OCI-LY1 (cell line): ENCODE measurements at regions not wholly inside any gene's neighbourhood (a gene's known extent, or its start where the extent isn't known, plus 50 kb on each side); places are given as distances from the start of the nearest gene placed in this dataset.

Source experiments
- H2AFZ ChIP-seq: fragments of 200-600 bp; sonication (generic), shearing (Covaris generic); 2 replicates; pipeline ENCODE4 v1.6.0; 2014; ENCODE audit warnings: antibody characterized with exemption, mild to moderate bottlenecking, low read length
- H3F3A ChIP-seq: fragments of 200-600 bp; sonication (generic), shearing (Covaris generic); 2 replicates; pipeline ENCODE4 v1.6.0; 2014; ENCODE audit warnings: mild to moderate bottlenecking, antibody characterized with exemption, low read length, moderate library complexity; ENCODE audit not compliant: insufficient read depth
- H3K27ac ChIP-seq: fragments of 200-600 bp; sonication (generic); 2 replicates; pipeline ENCODE4 v1.5.1; 2014; ENCODE audit warnings: low read length, mixed run types, mild to moderate bottlenecking, low read depth; ENCODE audit not compliant: poor library complexity, severe bottlenecking
- H3K27me3 ChIP-seq: fragments of 200-600 bp; sonication (generic); 2 replicates; pipeline ENCODE4 v1.6.0; 2014; ENCODE audit warnings: antibody characterized with exemption, mild to moderate bottlenecking, low read length, moderate library complexity; ENCODE audit not compliant: insufficient read depth
- H3K36me3 ChIP-seq: fragments of 200-600 bp; sonication (generic); 2 replicates; pipeline ENCODE4 v1.6.1; 2014; ENCODE audit warnings: mild to moderate bottlenecking, antibody characterized with exemption, low read length, moderate library complexity, mixed read lengths; ENCODE audit not compliant: insufficient read depth
- H3K4me1 ChIP-seq: fragments of 200-600 bp; sonication (generic); 2 replicates; pipeline ENCODE4 v1.5.1; 2014; ENCODE audit warnings: mild to moderate bottlenecking, low read length, moderate library complexity; ENCODE audit not compliant: insufficient read depth, severe bottlenecking
- H3K4me2 ChIP-seq: fragments of 200-600 bp; sonication (generic), shearing (Covaris generic); 2 replicates; pipeline ENCODE4 v1.6.1; 2014; ENCODE audit warnings: low read length
- H3K4me3 ChIP-seq: fragments of 200-600 bp; sonication (generic); 2 replicates; pipeline ENCODE4 v1.5.1; 2014; ENCODE audit warnings: low read length, low read depth, mild to moderate bottlenecking, mixed read lengths; ENCODE audit not compliant: poor library complexity, severe bottlenecking
- H3K79me2 ChIP-seq: fragments of 200-600 bp; shearing (Covaris generic); 2 replicates; pipeline ENCODE4 v1.6.1; 2016; ENCODE audit warnings: mixed run types, low read length, mixed read lengths; ENCODE audit not compliant: insufficient read depth
- H3K9ac ChIP-seq: fragments of 200-600 bp; sonication (generic), shearing (Covaris generic); 2 replicates; pipeline ENCODE4 v1.6.1; 2014; ENCODE audit warnings: mild to moderate bottlenecking, low read length, mixed read lengths
- H3K9me2 ChIP-seq: fragments of 200-600 bp; sonication (generic), shearing (Covaris generic); 2 replicates; pipeline ENCODE4 v1.6.1; 2014; ENCODE audit warnings: low read depth, mild to moderate bottlenecking, low read length, mixed read lengths
- H3K9me3 ChIP-seq: fragments of 200-600 bp; shearing (Covaris generic); 2 replicates; pipeline ENCODE4 v1.6.1; 2014; ENCODE audit warnings: low read length, mixed read lengths
- H4K20me1 ChIP-seq: fragments of 200-600 bp; sonication (generic), shearing (Covaris generic); 2 replicates; pipeline ENCODE4 v1.6.0; 2016; ENCODE audit warnings: mild to moderate bottlenecking, low read length; ENCODE audit not compliant: insufficient read depth
- CTCF ChIP-seq: fragments of 200-600 bp; sonication (generic), shearing (Covaris generic); IDR thresholded peaks from 2 replicates; pipeline ENCODE4 v1.5.1; 2017; ENCODE audit warnings: mild to moderate bottlenecking, antibody characterized with exemption, low read length, moderate library complexity, mixed read lengths
- EZH2 ChIP-seq: fragments of 200-600 bp; sonication (generic), shearing (Covaris generic); IDR thresholded peaks from 2 replicates; pipeline ENCODE4 v1.8.0; 2017; ENCODE audit warnings: borderline replicate concordance, mixed run types, mild to moderate bottlenecking, antibody characterized with exemption, low read length, moderate library complexity, mixed read lengths

- Histone ChIP-seq H3K4me1 (no peaks in the 10 kb centered on the region), H3K27me3 (no peaks in the 10 kb centered on the region), H3K79me2 (no peaks in the 10 kb centered on the region), H3K36me3 (no peaks in the 10 kb centered on the region), H3F3A (no peaks in the 10 kb centered on the region), H3K4me3 (no peak overlapping the region), H3K9ac (no peak overlapping the region), H3K9me2 (no peaks in the 10 kb centered on the region), H4K20me1 (no peaks in the 10 kb centered on the region), H3K4me2 (no peak overlapping the region), H3K27ac (no peak overlapping the region), H3K9me3 (no peaks in the 10 kb centered on the region), H2AFZ (no peak overlapping the region)
- no peak for TF ChIP-seq EZH2
- no peak for TF ChIP-seq CTCF
Measured at GRCh38 chr3:178189854-178190253, 346.4 kb upstream of the KCNMB2 start.

- H2AFZ ChIP-seq = no peak overlapping the region
- no peak overlapping the region for H3K27ac ChIP-seq
- no peak overlapping the region for H3K4me2 ChIP-seq
- no peaks in the 10 kb centered on the region for H3K36me3 ChIP-seq
- H3K9ac ChIP-seq = no peak overlapping the region
- no peaks in the 10 kb centered on the region for H3K79me2 ChIP-seq
- H3K9me3 ChIP-seq = no peaks in the 10 kb centered on the region
- H3K4me3 ChIP-seq = no peak overlapping the region
- H4K20me1 ChIP-seq = no peaks in the 10 kb centered on the region
- H3K4me1 ChIP-seq = no peaks in the 10 kb centered on the region
- no peaks in the 10 kb centered on the region for H3K27me3 ChIP-seq
- no peaks in the 10 kb centered on the region for H3K9me2 ChIP-seq
- no peaks in the 10 kb centered on the region for H3F3A ChIP-seq
- TF ChIP-seq CTCF (no peak), EZH2 (no peak)
Measured at GRCh38 chr3:178193846-178194245, 342.4 kb upstream of the KCNMB2 start.

- TF ChIP-seq EZH2 = no peak
- TF ChIP-seq CTCF = no peak
- no peak overlapping the region for H3K9ac ChIP-seq
- no peaks in the 10 kb centered on the region for H3K9me2 ChIP-seq
- no peak overlapping the region for H2AFZ ChIP-seq
- no peaks in the 10 kb centered on the region for H3K36me3 ChIP-seq
- no peaks in the 10 kb centered on the region for H3K79me2 ChIP-seq
- H3K4me1 ChIP-seq = no peaks in the 10 kb centered on the region
- H3K4me3 ChIP-seq = no peak overlapping the region
- no peaks in the 10 kb centered on the region for H3F3A ChIP-seq
- H3K9me3 ChIP-seq = no peaks in the 10 kb centered on the region
- no peaks in the 10 kb centered on the region for H3K27me3 ChIP-seq
- no peak overlapping the region for H3K4me2 ChIP-seq
- no peak overlapping the region for H3K27ac ChIP-seq
- no peaks in the 10 kb centered on the region for H4K20me1 ChIP-seq
Measured at GRCh38 chr3:178194539-178194938, 341.7 kb upstream of the KCNMB2 start.
